Medulla oblongata (tissue), 1 donor: ENCODE measurements at regions not wholly inside any gene's neighbourhood (a gene's known extent, or its start where the extent isn't known, plus 50 kb on each side); places are given as distances from the start of the nearest gene placed in this dataset.
"Not testable (repeated sequence)": the region's sequence is repeated elsewhere in the genome, so short reads cannot be mapped to it uniquely, and the experiment has no call there.

ENCODE experiments used
- DNase-seq: peaks from one replicate; pipeline ENCODE4 v3.0.0-alpha.2; 2015; ENCODE audit errors: extremely low spot score

DNA sequence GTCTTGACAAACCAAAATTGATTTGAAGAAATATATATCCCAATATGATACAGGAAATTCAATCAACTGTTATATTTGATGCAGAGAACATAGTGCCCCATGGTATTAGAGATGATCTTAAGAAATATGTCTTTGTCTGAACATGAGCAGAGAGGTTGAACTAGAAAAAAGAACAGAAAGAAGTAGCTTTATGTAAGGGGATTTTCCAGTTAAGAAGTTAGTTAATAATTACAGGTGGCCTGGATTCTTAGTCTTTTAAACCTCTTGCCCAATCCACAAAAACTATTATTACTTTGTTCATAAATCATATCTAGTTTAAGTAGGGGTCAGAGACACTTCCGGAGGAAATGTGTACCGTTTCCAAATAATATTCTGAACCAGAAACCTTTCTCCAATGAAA lies 1186.7 kb upstream of the EPHA6 start:
- no peak for DNase-seq

DNA sequence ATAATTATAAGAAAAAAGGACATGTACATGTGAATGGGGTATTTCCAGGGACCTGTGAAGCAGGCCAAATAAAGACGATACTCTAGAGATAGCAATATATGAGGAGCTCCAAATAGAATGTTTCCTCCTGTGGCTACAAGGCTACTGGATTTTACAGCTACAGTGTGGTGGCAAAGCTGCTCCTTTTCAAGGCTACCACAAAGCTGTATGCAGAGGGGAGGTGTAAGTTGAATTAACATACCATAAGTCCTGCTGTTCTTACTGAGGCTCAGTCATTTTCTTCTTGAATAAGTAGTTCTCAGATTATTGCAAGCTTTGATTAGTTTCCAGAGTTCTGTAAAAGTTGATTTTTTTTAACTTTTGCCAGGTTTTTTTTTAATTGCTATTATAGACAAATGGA lies 1184.6 kb upstream of the EPHA6 start:
- no peak for DNase-seq

GRCh38 chr3:95645291-95645690 lies 1169.1 kb upstream of the EPHA6 start:
- no peak for DNase-seq

- DNase-seq = no peak
Observed at GRCh38 chr3:95654570-95655362, 1159.6 kb upstream of the EPHA6 start.

DNA sequence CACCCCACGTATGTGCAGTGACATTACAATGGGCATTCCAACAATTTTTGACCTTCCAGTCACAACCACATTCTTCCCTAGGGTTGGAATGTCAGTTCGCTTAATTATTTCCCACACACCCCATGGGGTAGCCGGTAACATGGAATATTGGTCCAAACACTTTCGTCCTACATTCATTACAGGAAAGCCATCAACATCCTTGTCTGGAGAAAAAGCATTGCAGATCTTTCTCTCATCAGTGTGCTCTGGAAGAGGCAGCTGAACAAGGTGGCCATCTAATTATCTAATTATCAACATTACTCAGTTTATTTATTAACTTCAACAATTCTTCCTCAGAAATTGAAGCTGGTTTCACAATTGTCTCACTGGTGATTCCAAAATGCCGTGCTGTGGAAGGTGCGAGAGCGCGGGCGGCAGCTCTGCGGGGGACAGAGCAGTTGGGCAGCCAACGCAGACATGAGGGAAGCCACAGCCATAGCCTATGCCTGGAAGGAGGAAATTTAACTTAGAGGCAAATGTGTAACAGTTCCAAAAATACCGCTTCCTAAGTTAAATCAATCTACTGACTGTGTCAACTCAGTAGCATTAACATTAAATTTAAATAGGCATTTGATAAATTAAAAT lies 1158.9 kb upstream of the EPHA6 start:
- DNase-seq = no peak

- no peak for DNase-seq
Observed at GRCh38 chr3:95670765-95671164, 1143.6 kb upstream of the EPHA6 start.

GRCh38 chr3:95673215-95673614 lies 1141.2 kb upstream of the EPHA6 start:
- no peak for DNase-seq

DNA sequence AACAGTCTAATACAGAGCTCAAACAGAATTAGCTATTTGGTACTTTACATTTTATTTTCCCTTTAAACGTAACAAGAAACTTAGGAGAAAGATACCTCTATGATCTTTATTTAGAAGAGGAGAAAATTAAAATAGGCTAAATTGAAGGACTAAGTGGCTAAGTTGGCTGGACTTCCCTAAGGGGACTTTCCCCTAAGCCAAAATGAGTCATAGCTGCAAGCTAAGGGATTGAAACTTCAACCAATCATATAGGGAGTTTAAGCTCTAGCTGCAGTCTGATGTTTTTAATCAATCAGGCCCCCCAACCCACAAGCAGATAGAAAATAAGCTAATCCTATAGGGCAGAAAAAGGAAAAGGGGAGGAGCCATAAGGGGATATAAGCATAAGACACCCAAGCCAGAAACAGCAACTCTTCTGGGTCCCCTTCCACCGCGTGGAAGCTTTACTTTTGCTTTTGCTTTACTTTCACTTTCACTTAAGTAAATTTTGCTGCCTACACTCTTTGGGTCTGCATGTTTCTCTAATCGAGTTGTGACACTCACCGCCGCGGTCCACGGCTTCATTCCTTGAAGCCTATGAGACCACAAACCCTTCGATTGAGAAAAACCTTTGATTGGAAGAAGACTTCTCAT lies 1108.5 kb upstream of the EPHA6 start:
- peak; percentile 13 for DNase-seq

- no peak for DNase-seq
Observed at GRCh38 chr3:95707268-95707667, 1107.1 kb upstream of the EPHA6 start.

DNA sequence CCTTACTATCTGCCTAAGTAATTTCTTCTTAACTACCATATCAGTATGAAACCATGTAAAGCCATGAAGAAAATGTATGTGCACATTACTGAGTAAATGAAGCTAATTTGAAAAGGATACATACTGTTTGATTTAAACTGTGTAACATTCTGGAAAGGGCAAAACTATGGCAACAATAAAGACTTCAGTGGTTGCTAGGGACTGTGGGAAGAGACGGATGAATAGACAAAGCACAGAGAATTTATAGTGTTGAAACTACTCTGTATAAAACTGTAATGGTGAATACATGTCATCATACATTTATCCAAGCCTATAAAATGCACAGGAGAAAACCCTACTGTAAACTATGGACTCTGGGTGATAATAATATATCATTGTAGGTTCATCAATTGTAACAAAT lies 1103.7 kb upstream of the EPHA6 start:
- no peak for DNase-seq

GRCh38 chr3:95711789-95712188 lies 1102.6 kb upstream of the EPHA6 start:
- no peak for DNase-seq

DNA sequence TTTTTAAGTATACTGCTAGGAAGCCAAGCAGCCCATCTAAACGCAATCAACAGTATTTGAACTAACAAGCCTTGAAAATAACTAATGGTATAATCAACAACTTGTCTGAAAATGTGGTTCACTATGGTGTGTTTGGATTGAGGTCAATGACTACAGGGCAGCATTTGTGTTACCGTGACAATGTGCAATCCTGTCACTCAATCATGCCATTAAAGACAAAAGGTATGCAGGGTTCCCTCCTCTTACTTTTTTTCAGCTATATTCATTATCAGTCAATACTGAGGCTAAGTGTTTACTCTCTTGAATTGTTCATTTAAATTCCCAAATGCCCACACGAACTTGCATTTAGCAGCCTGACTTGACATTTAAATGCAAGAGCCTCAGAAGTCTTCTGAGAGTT lies 1099.3 kb upstream of the EPHA6 start:
- no peak for DNase-seq

- no peak for DNase-seq
Observed at GRCh38 chr3:95717048-95717447, 1097.3 kb upstream of the EPHA6 start.

DNA sequence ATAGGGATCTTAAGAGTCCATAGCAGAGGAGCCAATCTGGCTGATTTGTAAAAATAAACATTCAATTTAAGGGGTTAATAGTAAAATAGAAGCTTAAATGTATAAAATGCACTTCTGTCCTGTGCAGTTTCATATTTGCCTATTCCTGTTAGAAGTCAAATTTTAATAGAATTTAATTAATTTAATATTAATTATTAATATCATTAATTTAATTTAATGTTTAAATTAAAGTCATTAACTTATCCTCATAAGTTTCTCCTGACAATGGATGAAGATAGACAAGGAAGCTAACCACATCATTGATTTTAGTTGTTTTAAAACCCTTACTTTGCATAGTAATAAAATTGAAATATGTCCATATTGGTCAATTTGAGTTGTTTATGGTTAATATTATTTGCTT lies 1096.2 kb upstream of the EPHA6 start:
- DNase-seq = no peak

DNA sequence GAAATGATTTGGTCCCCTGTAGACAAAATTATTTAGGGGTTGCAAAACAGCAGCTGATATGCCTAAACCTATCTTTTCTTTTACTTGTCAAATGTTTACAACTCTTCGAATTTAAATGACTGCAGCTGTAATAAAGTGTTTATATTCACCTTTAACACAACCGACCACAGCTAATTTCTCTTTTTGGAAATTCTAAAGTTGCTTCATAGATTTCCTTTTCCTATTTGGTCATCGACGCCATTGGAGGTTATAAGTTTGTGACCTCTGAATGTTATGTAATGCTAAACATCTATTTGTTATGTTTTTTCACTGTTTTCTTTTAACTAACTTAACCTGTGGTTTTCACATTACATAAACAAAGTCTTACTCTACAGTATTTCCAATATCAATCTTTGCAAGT lies 1094.9 kb upstream of the EPHA6 start:
- no peak for DNase-seq

GRCh38 chr3:95721938-95722337 lies 1092.5 kb upstream of the EPHA6 start:
- DNase-seq = no peak

- DNase-seq = no peak
Observed at GRCh38 chr3:95725770-95726169, 1088.6 kb upstream of the EPHA6 start.

GRCh38 chr3:95731753-95732152 lies 1082.6 kb upstream of the EPHA6 start:
- no peak for DNase-seq

DNA sequence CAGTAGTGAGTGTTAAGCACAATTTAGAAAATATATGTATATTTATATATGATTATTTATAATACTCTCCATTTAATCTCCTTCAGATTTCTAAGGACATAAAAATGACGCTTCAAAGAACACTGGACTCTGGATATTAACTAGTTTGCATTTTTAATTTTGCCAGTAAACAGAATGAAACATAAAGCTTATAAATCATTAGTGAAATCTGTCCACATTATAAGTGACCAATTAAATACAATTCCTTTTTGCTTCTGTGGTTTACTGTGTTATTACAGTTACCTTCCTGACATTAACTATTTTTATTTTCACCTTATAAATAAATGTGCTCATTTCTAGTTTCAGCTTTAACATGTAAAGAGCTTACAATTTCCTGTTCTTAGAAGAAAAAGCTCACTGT lies 1081.1 kb upstream of the EPHA6 start:
- no peak for DNase-seq

GRCh38 chr3:95738045-95738444 lies 1076.3 kb upstream of the EPHA6 start:
- no peak for DNase-seq

DNA sequence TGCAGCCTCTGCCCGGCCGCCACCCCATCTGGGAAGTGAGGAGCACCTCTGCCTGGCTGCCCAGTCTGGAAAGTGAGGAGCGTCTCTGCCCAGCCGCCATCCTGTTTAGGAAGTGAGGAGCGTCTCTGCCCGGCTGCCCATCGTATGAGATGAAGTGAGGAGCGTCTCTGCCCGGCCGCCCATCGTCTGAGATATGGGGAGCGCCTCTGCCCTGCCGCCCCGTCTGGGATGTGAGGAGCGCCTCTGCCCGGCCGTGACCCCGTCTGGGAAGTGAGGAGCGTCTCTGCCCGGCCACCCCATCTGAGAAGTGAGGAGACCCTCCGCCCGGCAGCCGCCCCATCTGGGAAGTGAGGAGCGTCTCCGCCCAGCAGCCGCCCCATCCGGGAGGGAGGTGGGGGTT lies 1069.5 kb upstream of the EPHA6 start:
- DNase-seq = not testable (repeated sequence)

GRCh38 chr3:95750097-95750496 lies 1064.3 kb upstream of the EPHA6 start:
- no peak for DNase-seq

GRCh38 chr3:95751509-95751908 lies 1062.9 kb upstream of the EPHA6 start:
- no peak for DNase-seq
